ENCODE measurements at regions not wholly inside any gene's neighbourhood (a gene's known extent, or its start where the extent isn't known, plus 50 kb on each side); places are given as distances from the start of the nearest gene placed in this dataset.

GRCh38 chr3:95297581-95297980, 1234.7 kb downstream of the NSUN3 start:
- TF ChIP-seq POLR2A (IDR thresholded peaks at IDR 0.05; ENCODE audit: low read depth) = no peak
- TF ChIP-seq CTCF (IDR thresholded peaks at IDR 0.05) = no peak
- TF ChIP-seq POLR2AphosphoS5 (IDR thresholded peaks at IDR 0.05) = no peak
